Immature natural killer cell (primary cell): ENCODE measurements at regions not wholly inside any gene's neighbourhood (a gene's known extent, or its start where the extent isn't known, plus 50 kb on each side); places are given as distances from the start of the nearest gene placed in this dataset.
A peak's percentile ranks its signal among the peaks of the same experiment; 100 is the strongest.
"Not testable (repeated sequence)": the region's sequence is repeated elsewhere in the genome, so short reads cannot be mapped to it uniquely, and the experiment has no call there.

Source experiments
- DNase-seq, 3 donors: peaks; one replicate each; pipeline ENCODE4 v3.0.0; 2022; ENCODE audit warnings: mixed read lengths in 1 of 3
- H3K27ac Mint-ChIP-seq, 6 donors: one replicate each; pipeline ENCODE4 v1.8.0; 2020; ENCODE audit warnings: mixed read lengths in 6 of 6, mild to moderate bottlenecking in 5 of 6, inconsistent platforms in 4 of 6, moderate library complexity in 3 of 6
- H3K27me3 Mint-ChIP-seq, 3 donors: one replicate each; pipeline ENCODE4 v1.8.0; 2020 to 2021; ENCODE audit warnings: low read depth in 3 of 3, mild to moderate bottlenecking in 3 of 3, mixed read lengths in 3 of 3, moderate library complexity in 3 of 3, inconsistent platforms in 1 of 3
- H3K36me3 Mint-ChIP-seq, 3 donors: one replicate each; pipeline ENCODE4 v1.8.0; 2020; ENCODE audit warnings: mixed read lengths in 3 of 3, inconsistent platforms in 2 of 3, mild to moderate bottlenecking in 2 of 3
- H3K4me1 Mint-ChIP-seq, 2 donors: one replicate each; pipeline ENCODE4 v1.8.0; 2020; ENCODE audit warnings: inconsistent platforms in 2 of 2, mild to moderate bottlenecking in 2 of 2, mixed read lengths in 2 of 2, moderate library complexity in 1 of 2
- H3K4me3 Mint-ChIP-seq, 5 donors: one replicate each; pipeline ENCODE4 v1.8.0; 2020; ENCODE audit warnings: mild to moderate bottlenecking in 5 of 5, mixed read lengths in 5 of 5, inconsistent platforms in 3 of 5, moderate library complexity in 3 of 5
- H3K9me3 Mint-ChIP-seq, 6 donors: one replicate each; pipeline ENCODE4 v1.8.0; 2020; ENCODE audit warnings: mild to moderate bottlenecking in 6 of 6, mixed read lengths in 6 of 6, inconsistent platforms in 4 of 6, moderate library complexity in 3 of 6

DNA sequence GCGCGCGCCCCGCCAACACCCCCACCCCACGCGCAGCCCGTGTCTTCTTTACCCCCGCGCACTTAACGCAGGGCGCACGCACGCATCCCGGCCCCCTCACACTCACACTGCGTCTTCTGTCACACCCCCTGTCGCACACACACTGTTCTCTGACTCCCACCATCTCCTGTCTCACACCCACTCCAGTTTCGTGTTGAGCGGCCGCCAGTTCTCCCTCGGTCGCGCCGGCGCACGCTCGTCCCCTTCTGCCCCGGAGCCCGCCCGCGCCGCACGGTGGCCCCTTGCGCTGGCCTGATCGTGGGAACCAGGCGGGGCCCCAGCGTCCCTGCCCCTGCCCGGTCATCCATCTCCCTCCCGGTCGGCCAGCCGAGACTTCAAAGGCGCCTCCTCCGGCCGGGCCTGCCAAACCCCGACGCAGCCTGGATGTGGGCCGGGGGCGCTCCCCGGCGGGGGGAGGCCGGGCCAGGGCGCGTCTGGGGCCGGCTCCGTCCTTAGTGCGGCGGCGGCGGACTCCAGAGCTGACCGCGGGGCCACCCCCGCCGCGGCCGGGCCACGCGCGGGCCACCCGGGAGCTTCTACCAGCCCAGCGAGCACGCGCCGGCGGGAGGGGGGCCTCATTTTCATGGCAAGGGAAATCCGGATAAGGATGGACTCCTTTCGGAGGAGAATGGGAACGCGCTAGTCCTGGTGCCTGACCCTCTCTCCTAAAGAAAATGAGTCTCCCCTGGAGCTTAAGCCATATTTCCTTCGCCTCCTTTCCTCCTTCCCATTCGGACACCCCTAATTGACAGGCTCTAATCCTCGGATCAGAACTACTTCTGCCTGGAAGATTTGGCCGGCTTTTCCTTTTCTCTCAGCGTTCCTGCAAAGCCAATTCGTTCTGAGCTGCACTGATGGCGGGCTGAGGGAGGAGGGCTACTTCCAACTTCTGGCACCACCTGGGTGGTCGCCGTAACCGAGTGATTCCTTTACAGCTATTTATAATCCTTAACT is 82.0 kb upstream of the HMGA2 start:
- Mint-ChIP-seq H3K4me3 (peak overlapping the region; percentile 81 to 92 (median 87)), H3K9me3 (peaks cover 0 to 2% (median 0%) of the 10 kb centered on the region in 6 donors), H3K27me3 (peaks cover 7 to 19% (median 8%) of the 10 kb centered on the region in 3 donors), H3K27ac (peak overlapping the region in 2 of 6 donors; percentile 41 to 86), H3K36me3 (no peaks in the 10 kb centered on the region), H3K4me1 (peaks cover 17 to 19% of the 10 kb centered on the region in 2 donors)
- peak; percentile 19 to 37 (median 28) for DNase-seq

DNA sequence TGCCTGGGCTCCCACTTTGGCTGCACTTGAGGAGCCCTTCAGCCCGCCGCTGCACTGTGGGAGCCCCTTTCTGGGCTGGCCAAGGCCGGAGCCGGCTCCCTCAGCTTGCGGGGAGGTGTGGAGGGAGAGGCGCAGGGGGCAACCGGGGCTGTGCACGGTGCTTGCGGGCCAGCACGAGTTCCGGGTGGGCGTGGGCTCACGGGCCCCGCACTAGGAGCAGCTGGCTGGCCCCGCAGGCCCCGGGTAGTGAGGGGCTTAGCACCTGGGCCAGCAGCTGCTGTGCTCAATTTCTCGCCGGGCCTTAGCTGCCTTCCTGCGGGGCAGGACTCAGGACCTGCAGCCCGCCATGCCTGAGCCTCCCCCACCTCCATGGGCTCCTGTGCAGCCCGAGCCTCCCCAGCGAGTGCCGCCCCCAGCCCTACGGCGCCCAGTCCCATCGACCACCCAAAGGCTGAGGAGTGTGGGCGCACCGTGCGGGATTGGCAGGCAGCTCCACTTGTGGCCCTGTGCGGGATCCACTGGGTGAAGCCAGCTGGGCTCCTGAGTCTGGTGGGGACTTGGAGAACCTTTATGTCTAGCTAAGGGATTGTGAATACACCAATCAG is 79.9 kb upstream of the HMGA2 start:
- H3K36me3 Mint-ChIP-seq, H3K27ac Mint-ChIP-seq, DNase-seq, H3K9me3 Mint-ChIP-seq, H3K4me3 Mint-ChIP-seq: not testable (repeated sequence)
- H3K4me1 Mint-ChIP-seq = peaks cover 23 to 24% of the 10 kb centered on the region in 2 donors
- peaks cover 7 to 19% (median 12%) of the 10 kb centered on the region in 3 donors for H3K27me3 Mint-ChIP-seq

DNA sequence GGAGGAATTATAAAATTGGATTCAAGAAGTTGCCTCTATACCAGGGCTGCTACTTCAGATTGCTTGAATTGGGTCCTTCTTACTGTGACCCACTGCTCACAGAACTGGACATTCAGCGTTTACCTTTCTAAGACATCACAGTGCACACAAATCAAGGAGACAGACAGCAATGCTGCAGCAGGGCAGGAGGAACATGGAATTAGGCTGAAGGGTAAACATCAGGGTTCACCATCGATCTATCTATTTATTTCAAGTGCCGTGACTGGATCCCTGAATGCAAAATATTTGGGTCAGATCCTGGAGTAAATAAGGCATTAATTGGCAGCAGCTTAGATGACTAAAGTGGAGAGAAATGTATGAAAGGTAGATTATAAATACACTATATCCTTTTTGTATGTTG is 76.9 kb upstream of the HMGA2 start:
- Mint-ChIP-seq H3K27me3 (peaks cover 0 to 15% (median 12%) of the 10 kb centered on the region in 3 donors), H3K9me3 (peaks cover 0 to 4% (median 0%) of the 10 kb centered on the region in 6 donors), H3K36me3 (no peaks in the 10 kb centered on the region), H3K4me1 (peaks cover 16 to 18% of the 10 kb centered on the region in 2 donors), H3K4me3 (no peak overlapping the region), H3K27ac (no peak overlapping the region)
- no peak for DNase-seq

DNA sequence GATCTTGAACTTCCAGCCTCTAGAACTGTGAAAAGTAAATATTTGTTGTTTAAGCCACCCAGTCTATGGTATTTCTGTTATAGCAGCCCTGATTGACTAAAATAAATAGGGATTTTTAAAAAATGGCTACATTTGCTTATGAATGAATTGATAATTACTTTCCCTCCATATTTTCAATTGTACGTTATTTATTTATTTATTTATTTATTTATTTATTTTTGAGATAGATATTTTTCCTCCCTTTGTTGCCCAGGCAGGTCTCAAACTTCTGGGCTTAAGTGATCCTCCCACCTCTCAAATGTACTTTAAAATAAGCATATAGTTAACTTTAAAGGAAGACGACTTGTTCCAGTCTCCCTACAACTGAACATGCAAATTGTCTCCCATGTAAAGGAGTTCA is 76.0 kb upstream of the HMGA2 start:
- Mint-ChIP-seq H3K4me1 (peaks cover 10 to 12% of the 10 kb centered on the region in 2 donors), H3K36me3 (no peaks in the 10 kb centered on the region), H3K27me3 (peaks cover 0 to 15% (median 7%) of the 10 kb centered on the region in 3 donors), H3K4me3 (no peak overlapping the region), H3K9me3 (peaks cover 0 to 4% (median 0%) of the 10 kb centered on the region in 6 donors), H3K27ac (no peak overlapping the region)
- no peak for DNase-seq

DNA sequence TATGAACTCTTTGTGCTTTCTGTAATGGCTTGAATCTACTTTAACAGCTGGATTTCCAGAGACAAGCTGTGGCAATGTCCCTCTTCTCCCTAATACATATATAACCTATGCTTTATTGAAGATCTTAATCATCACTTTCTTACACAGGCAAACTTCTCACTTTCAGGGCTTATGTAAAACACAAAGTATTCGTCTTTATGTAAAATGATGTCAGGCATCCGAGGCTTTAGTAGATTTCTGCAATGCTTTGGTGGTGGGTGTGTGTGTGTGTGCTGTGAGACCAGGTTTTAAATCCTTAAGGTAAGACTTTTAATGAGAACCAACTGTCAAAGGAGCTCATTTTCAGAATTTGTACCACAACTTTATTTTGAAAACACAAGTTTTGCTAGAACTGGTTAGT is 70.0 kb upstream of the HMGA2 start:
- Mint-ChIP-seq H3K27ac (no peak overlapping the region), H3K36me3 (no peaks in the 10 kb centered on the region), H3K27me3 (peaks cover 3 to 12% (median 5%) of the 10 kb centered on the region in 3 donors), H3K9me3 (peaks cover 0 to 2% (median 0%) of the 10 kb centered on the region in 6 donors), H3K4me3 (no peak overlapping the region), H3K4me1 (peaks cover 6 to 7% of the 10 kb centered on the region in 2 donors)
- DNase-seq = no peak

DNA sequence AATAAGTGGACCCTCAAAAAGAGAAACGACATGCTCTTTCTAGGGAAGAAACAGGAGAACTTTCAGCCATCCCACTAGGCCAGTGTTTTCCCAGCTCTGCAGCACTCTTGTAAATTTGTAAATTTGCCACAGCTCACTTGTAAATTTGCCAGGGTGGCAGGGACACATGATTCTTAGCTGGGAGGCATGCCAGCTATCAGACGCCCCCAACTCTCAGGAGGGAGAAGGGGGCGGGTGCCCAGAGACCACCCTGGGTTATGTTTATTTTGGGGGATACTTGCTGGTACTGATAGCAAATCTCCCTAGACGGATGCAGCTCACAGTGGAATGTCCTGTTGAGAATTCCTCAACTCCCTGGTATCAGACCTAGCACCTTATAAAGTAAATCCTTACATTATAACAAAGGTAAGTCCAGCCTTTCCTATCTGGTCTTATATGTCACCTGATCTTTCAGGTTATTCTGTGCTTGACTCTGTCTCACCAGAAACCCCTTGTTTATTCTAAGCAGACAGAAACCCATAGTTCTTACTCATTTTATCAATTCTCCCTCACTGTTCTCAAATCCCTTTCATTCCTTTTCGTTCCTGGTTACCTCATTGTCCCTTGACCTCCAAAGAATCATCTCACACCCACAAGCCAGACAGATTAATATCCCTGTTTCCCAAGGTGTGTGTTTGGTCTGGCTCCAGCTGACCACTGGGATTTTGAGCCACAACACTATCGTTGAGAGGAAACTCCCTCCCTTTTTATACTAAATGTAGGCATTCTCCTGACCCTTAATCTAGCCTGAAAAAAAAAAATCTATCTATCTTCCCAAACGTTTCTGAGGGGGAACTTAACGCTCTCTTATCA is 69.3 kb upstream of the HMGA2 start:
- H3K27me3 Mint-ChIP-seq = peaks cover under 1 to 12% (median 2%) of the 10 kb centered on the region in 3 donors
- H3K9me3 Mint-ChIP-seq = no peaks in the 10 kb centered on the region
- H3K36me3 Mint-ChIP-seq = no peaks in the 10 kb centered on the region
- no peak overlapping the region for H3K27ac Mint-ChIP-seq
- no peaks in the 10 kb centered on the region for H3K4me1 Mint-ChIP-seq
- DNase-seq = no peak
- H3K4me3 Mint-ChIP-seq = no peak overlapping the region

DNA sequence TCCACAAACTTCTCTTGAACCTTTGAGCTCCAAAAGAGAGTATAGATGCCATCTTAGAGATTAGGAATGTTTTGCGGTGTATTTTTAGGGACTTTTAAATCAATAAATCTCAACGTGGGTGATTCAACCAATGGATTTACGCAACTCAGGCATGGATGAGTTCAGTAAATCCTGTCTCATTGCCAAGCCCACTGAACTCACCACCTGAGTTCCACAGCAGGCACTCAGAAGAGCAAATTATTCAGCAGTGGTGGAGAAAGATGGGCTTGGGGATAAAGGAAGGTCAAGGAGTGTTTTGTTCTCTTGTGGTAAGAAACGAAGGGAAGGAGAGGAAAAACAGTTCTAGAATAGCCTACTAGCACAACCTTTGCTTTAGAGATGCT is 68.7 kb upstream of the HMGA2 start:
- H3K4me3 Mint-ChIP-seq = no peak overlapping the region
- H3K27me3 Mint-ChIP-seq = peaks cover 0 to 12% (median 2%) of the 10 kb centered on the region in 3 donors
- H3K27ac Mint-ChIP-seq = no peak overlapping the region
- H3K4me1 Mint-ChIP-seq = no peaks in the 10 kb centered on the region
- H3K9me3 Mint-ChIP-seq = no peaks in the 10 kb centered on the region
- DNase-seq = no peak
- H3K36me3 Mint-ChIP-seq = no peaks in the 10 kb centered on the region

DNA sequence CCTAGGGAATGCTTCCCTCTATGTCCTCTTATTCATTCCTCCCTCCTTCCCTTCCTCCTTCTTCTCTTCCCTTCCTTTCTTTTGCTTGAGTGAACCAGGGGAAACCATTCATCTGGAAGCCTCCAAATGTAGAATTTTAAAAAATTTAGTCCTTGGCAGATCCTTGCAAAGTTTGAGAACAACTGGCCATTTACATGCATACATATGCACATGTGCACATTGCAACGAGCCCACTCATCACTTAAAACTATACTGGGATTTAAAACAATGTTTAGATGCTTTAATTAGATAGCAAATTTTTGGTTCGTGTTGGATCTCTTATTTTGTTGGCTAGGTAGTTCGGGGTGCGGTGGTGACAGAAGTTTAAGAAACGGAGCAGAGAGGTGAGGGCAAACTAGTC is 68.0 kb upstream of the HMGA2 start:
- no peaks in the 10 kb centered on the region for H3K9me3 Mint-ChIP-seq
- DNase-seq = no peak
- no peaks in the 10 kb centered on the region for H3K36me3 Mint-ChIP-seq

DNA sequence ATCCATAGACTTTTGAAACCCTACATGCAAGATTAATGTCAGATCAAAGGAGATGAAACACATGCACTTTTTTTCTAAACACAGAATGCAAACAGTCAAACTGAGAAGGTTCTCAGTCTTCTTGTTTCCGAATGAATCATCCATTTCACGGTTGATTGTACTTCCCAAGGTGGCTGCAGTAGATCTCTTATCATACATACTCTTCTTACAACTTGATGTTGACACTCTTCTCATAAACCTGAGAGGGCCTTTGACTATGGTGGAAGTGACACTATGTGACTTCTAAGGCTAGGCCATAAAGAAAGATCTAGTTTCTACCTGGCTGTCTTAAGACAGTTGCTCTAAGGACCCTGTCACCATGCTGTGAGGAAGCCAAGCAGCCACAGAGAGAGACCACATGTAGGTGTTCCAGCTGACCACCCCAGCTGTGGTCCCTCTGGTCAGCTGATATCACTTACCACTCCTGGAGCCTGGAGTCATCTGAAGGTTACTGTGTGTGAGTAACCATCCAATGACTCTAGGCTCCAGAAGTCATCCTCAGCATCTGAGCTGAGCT is 67.2 kb upstream of the HMGA2 start:
- no peak for DNase-seq
- no peak overlapping the region for H3K27ac Mint-ChIP-seq
- no peaks in the 10 kb centered on the region for H3K4me1 Mint-ChIP-seq
- H3K4me3 Mint-ChIP-seq = no peak overlapping the region
- H3K9me3 Mint-ChIP-seq = no peaks in the 10 kb centered on the region
- peaks cover 0 to 12% (median 2%) of the 10 kb centered on the region in 3 donors for H3K27me3 Mint-ChIP-seq
- H3K36me3 Mint-ChIP-seq = no peaks in the 10 kb centered on the region

More for the DNA sequence above, 68.0 kb upstream of the HMGA2 start:
- no peak overlapping the region for H3K4me3 Mint-ChIP-seq
- peaks cover 0 to 12% (median 2%) of the 10 kb centered on the region in 3 donors for H3K27me3 Mint-ChIP-seq
- no peak overlapping the region for H3K27ac Mint-ChIP-seq
- no peaks in the 10 kb centered on the region for H3K4me1 Mint-ChIP-seq

DNA sequence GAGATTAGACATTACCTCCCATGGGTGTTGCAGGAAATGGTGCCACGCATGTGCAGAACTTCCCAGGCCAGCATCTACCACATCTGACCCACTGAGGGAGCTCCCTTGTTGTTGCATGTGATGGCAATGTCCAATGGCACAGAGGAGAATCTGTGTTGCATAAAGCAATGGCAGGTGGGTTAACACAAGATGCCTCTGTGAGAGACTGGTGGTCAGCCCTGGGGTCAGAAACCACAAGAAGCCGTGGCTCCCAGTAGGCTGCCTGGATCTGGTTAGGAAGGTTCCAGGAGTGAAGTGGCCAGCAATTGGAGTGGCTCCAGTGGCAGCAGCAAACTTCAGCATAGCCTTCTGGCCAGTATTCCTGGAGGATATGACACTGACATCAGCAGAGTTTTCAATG is 65.9 kb upstream of the HMGA2 start:
- Mint-ChIP-seq H3K27ac (no peak overlapping the region), H3K27me3 (peaks cover 0 to 12% (median 2%) of the 10 kb centered on the region in 3 donors), H3K4me1 (no peaks in the 10 kb centered on the region), H3K36me3 (no peaks in the 10 kb centered on the region), H3K9me3 (no peaks in the 10 kb centered on the region), H3K4me3 (no peak overlapping the region)
- no peak for DNase-seq

DNA sequence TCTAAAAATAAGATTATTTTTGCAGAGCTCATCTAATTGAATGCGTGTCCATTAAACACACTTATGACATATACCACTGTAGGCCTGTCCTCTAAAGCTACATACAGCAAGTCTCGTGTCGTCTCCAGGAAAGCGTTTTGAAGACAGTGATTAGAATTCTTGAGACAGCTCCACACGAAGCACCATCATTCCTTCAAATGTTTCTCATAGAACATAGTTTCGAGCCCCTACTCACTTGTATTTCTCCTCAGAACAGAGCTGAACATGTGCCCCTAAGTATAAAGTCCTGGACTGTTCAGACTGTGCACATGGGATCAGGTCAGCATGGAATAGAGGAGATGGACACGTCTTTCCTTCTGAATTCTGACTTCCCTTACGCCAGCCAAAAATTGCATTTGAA is 64.5 kb upstream of the HMGA2 start:
- Mint-ChIP-seq H3K4me1 (no peaks in the 10 kb centered on the region), H3K27ac (no peak overlapping the region), H3K27me3 (peaks cover 0 to 9% (median 2%) of the 10 kb centered on the region in 3 donors), H3K9me3 (no peaks in the 10 kb centered on the region), H3K36me3 (no peaks in the 10 kb centered on the region), H3K4me3 (no peak overlapping the region)
- DNase-seq = no peak

DNA sequence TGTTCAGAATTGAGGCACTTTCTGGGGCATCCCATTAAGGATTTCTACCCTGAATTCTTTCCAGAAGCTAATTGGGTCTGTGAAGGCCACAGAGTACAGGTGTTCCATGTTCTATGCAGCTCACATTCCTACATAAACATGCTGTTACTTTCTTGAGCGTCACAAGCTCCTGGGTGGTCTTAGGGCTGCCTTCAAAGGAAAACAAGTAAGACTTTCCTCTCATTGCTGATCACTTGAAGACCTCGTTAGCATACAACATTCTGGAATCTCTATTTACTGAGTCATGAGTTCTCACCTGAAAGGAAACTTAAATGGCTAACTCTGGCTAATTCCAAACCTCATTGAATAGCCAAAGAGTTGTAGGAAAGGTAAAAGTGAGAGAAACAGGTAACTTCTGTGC is 63.0 kb upstream of the HMGA2 start:
- Mint-ChIP-seq H3K9me3 (no peaks in the 10 kb centered on the region), H3K27me3 (peaks cover 0 to 5% (median 2%) of the 10 kb centered on the region in 3 donors), H3K4me1 (no peaks in the 10 kb centered on the region), H3K36me3 (no peaks in the 10 kb centered on the region), H3K27ac (no peak overlapping the region), H3K4me3 (no peak overlapping the region)
- DNase-seq = no peak

DNA sequence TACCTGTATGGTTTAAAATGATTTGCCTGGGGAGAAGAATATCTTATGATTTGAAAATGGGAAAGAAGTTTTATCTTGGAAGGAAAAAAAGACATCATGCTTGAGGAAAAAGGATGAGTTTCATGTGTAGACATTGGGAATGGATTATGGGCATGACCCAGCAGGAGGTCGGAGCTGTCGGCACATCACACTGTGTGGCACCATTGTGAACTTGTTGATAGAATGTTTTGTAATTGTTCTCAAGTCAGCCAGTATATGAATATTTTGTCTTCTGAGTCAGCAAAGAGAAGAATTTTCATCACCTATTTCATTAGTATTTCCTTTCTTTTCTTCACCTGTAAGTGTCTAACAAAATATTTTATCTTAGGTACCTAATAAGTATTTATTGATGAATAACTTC is 60.0 kb upstream of the HMGA2 start:
- no peaks in the 10 kb centered on the region for H3K9me3 Mint-ChIP-seq
- peaks cover 0 to 3% (median 2%) of the 10 kb centered on the region in 3 donors for H3K27me3 Mint-ChIP-seq
- no peak overlapping the region for H3K27ac Mint-ChIP-seq
- no peaks in the 10 kb centered on the region for H3K4me1 Mint-ChIP-seq
- H3K4me3 Mint-ChIP-seq = no peak overlapping the region
- no peaks in the 10 kb centered on the region for H3K36me3 Mint-ChIP-seq
- DNase-seq = no peak
